ENCODE measurements at regions not wholly inside any gene's neighbourhood (a gene's known extent, or its start where the extent isn't known, plus 50 kb on each side); places are given as distances from the start of the nearest gene placed in this dataset.
"Not testable (repeated sequence)": the region's sequence is repeated elsewhere in the genome, so short reads cannot be mapped to it uniquely, and the experiment has no call there.

DNA sequence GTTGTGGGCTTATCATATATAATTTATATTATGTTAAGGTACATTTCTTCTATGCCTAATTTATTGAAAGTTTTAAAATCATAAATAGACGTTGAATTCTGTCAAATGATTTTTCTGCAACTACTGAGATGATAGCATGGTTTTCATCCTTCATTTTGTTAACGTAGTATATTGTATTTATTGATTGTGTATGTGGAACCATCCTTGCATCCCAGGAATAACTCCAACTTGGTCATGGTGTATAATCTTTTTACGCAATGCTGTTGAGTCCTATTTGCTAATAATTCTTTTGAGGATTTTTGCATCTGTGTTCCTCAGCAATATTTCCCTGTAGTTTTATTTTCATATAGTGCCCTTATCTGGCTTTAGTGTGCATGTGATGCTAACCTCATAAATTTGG lies 152.7 kb downstream of the ADCYAP1 start:
- no peak overlapping the region for H2AFZ ChIP-seq (ENCODE audit: low read depth, low read length)
- no peaks in the 10 kb centered on the region for H3K4me1 ChIP-seq (ENCODE audit: low read length)
- no peak overlapping the region for H3K4me3 ChIP-seq (ENCODE audit: low read length)
- H3K9me3 ChIP-seq (ENCODE audit: insufficient read depth, low read length), result no peaks in the 10 kb centered on the region
- H3K36me3 ChIP-seq (replicated peaks; ENCODE audit: low read depth, low read length), result no peaks in the 10 kb centered on the region
- H3K79me2 ChIP-seq (ENCODE audit: low read length), result no peaks in the 10 kb centered on the region
- no peak overlapping the region for H3K27ac ChIP-seq (ENCODE audit: low read length)
- no peak for TF ChIP-seq EZH2phosphoT487 (IDR thresholded peaks at IDR 0.05; ENCODE audit: low read depth)
- H3K9ac ChIP-seq (ENCODE audit: low read length), result no peak overlapping the region
- no peaks in the 10 kb centered on the region for H3K27me3 ChIP-seq (ENCODE audit: low read depth, low read length)
- no peak overlapping the region for H3K4me2 ChIP-seq (ENCODE audit: low read length)
- no peaks in the 10 kb centered on the region for H4K20me1 ChIP-seq (ENCODE audit: insufficient read depth, low read length)

- no peak overlapping the region for H3K27ac ChIP-seq (ENCODE audit: low read length)
- H2AFZ ChIP-seq (ENCODE audit: low read depth, low read length), result no peak overlapping the region
- TF ChIP-seq, protein P1, sequence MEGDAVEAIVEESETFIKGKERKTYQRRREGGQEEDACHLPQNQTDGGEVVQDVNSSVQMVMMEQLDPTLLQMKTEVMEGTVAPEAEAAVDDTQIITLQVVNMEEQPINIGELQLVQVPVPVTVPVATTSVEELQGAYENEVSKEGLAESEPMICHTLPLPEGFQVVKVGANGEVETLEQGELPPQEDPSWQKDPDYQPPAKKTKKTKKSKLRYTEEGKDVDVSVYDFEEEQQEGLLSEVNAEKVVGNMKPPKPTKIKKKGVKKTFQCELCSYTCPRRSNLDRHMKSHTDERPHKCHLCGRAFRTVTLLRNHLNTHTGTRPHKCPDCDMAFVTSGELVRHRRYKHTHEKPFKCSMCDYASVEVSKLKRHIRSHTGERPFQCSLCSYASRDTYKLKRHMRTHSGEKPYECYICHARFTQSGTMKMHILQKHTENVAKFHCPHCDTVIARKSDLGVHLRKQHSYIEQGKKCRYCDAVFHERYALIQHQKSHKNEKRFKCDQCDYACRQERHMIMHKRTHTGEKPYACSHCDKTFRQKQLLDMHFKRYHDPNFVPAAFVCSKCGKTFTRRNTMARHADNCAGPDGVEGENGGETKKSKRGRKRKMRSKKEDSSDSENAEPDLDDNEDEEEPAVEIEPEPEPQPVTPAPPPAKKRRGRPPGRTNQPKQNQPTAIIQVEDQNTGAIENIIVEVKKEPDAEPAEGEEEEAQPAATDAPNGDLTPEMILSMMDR (IDR thresholded peaks at IDR 0.05; ENCODE audit: low read depth, low read length), result no peak
- TF ChIP-seq EZH2phosphoT487 (IDR thresholded peaks at IDR 0.05; ENCODE audit: low read depth), result no peak
Measured at GRCh38 chr18:1062588-1062987, 157.9 kb downstream of the ADCYAP1 start.

DNA sequence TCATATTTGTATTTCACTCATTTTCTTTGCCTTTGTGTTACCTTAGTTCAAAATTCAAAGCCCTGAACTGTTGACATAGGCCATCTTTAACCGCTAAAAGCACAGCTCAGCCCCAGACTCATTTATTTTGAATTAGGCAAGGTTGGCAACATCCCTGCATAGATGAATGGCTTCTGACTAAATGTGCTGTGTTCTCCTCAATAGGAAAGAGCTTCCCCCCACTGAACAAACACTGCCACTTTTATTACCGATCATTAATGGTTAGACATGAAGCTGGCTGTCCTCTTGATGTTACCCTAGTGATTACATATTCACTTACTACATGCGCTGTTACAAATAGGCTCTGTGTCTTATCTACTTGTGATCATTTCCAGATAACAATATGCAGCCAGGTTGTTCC lies 170.7 kb downstream of the ADCYAP1 start:
- Histone ChIP-seq H3K4me2 (ENCODE audit: low read length) (no peak overlapping the region), H3K27me3 (ENCODE audit: low read depth, low read length) (no peaks in the 10 kb centered on the region), H3K9me3 (ENCODE audit: insufficient read depth, low read length) (no peaks in the 10 kb centered on the region), H3K9ac (ENCODE audit: low read length) (no peak overlapping the region), H3K4me3 (ENCODE audit: low read length) (no peak overlapping the region), H3K4me1 (ENCODE audit: low read length) (no peaks in the 10 kb centered on the region), H4K20me1 (ENCODE audit: insufficient read depth, low read length) (no peaks in the 10 kb centered on the region), H3K36me3 (replicated peaks; ENCODE audit: low read depth, low read length) (no peaks in the 10 kb centered on the region), H2AFZ (ENCODE audit: low read depth, low read length) (no peak overlapping the region), H3K27ac (ENCODE audit: low read length) (no peak overlapping the region), H3K79me2 (ENCODE audit: low read length) (no peaks in the 10 kb centered on the region)
- TF ChIP-seq, protein P1 (IDR thresholded peaks at IDR 0.05; ENCODE audit: low read depth, low read length), result no peak
- no peak for TF ChIP-seq EZH2phosphoT487 (IDR thresholded peaks at IDR 0.05; ENCODE audit: low read depth)

More at GRCh38 chr18:1062588-1062987, 157.9 kb downstream of the ADCYAP1 start:
- Histone ChIP-seq H3K27me3 (ENCODE audit: low read depth, low read length) (no peaks in the 10 kb centered on the region), H3K79me2 (ENCODE audit: low read length) (no peaks in the 10 kb centered on the region), H3K9me3 (ENCODE audit: insufficient read depth, low read length) (no peaks in the 10 kb centered on the region), H3K4me1 (ENCODE audit: low read length) (no peaks in the 10 kb centered on the region), H3K4me2 (ENCODE audit: low read length) (no peak overlapping the region), H3K9ac (ENCODE audit: low read length) (no peak overlapping the region), H3K4me3 (ENCODE audit: low read length) (no peak overlapping the region), H3K36me3 (replicated peaks; ENCODE audit: low read depth, low read length) (no peaks in the 10 kb centered on the region), H4K20me1 (ENCODE audit: insufficient read depth, low read length) (no peaks in the 10 kb centered on the region)

DNA sequence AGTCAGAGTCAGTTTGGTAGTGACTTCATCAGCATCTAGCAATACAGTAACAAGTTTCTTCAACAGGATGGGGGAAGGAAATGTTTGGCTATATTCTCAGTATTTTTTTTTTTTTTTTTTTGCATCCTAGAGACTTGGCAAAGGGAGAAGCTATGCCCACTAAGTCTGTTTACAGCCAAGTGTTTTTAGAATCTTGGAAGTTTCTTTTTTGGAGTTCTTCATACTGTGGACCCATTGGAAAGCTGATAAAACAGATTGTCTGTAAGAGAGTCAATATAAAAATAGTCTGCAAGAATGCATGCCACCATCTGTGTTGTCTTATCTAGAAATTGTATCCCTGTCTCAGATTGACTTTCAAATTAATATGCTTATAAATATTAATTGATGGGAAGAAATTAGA lies 171.2 kb downstream of the ADCYAP1 start:
- H3K27ac ChIP-seq (ENCODE audit: low read length), result no peak overlapping the region
- no peak overlapping the region for H3K4me3 ChIP-seq (ENCODE audit: low read length)
- TF ChIP-seq, protein P1 (IDR thresholded peaks at IDR 0.05; ENCODE audit: low read depth, low read length), result no peak
- TF ChIP-seq EZH2phosphoT487 (IDR thresholded peaks at IDR 0.05; ENCODE audit: low read depth), result no peak
- H3K4me2 ChIP-seq (ENCODE audit: low read length), result no peak overlapping the region
- H2AFZ ChIP-seq (ENCODE audit: low read depth, low read length), result no peak overlapping the region
- no peaks in the 10 kb centered on the region for H3K27me3 ChIP-seq (ENCODE audit: low read depth, low read length)
- H3K9me3 ChIP-seq (ENCODE audit: insufficient read depth, low read length), result no peaks in the 10 kb centered on the region
- no peaks in the 10 kb centered on the region for H3K4me1 ChIP-seq (ENCODE audit: low read length)
- H3K79me2 ChIP-seq (ENCODE audit: low read length), result no peaks in the 10 kb centered on the region
- H3K9ac ChIP-seq (ENCODE audit: low read length), result no peak overlapping the region
- H4K20me1 ChIP-seq (ENCODE audit: insufficient read depth, low read length), result no peaks in the 10 kb centered on the region
- no peaks in the 10 kb centered on the region for H3K36me3 ChIP-seq (replicated peaks; ENCODE audit: low read depth, low read length)

DNA sequence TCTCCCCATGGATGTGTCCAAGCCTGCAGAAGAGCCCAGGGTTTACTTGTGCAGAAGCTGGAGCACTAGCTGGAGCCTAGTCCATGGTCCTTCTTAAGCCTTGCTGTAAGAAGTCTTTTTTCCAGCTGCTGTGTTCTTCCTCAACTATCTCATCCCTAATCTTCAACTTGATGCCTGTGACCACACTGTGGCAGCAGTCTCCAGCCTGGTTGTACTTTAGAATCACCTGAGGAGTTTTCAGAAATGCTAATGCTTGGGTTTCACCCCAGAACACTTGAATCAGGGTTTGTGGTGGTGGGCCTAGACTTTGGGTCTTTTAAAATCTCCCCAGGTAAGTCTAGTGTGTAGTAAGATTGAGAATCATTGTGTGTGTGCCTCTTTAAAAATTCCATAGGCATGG lies 173.6 kb downstream of the ADCYAP1 start:
- Histone ChIP-seq H3K27me3 (ENCODE audit: low read depth, low read length) (no peaks in the 10 kb centered on the region), H4K20me1 (ENCODE audit: insufficient read depth, low read length) (no peaks in the 10 kb centered on the region), H3K9me3 (ENCODE audit: insufficient read depth, low read length) (no peaks in the 10 kb centered on the region), H3K79me2 (ENCODE audit: low read length) (no peaks in the 10 kb centered on the region), H3K4me2 (ENCODE audit: low read length) (no peak overlapping the region), H3K27ac (ENCODE audit: low read length) (no peak overlapping the region), H2AFZ (ENCODE audit: low read depth, low read length) (no peak overlapping the region), H3K9ac (ENCODE audit: low read length) (no peak overlapping the region), H3K4me1 (ENCODE audit: low read length) (no peaks in the 10 kb centered on the region), H3K4me3 (ENCODE audit: low read length) (no peak overlapping the region), H3K36me3 (replicated peaks; ENCODE audit: low read depth, low read length) (no peaks in the 10 kb centered on the region)
- TF ChIP-seq, protein P1 (IDR thresholded peaks at IDR 0.05; ENCODE audit: low read depth, low read length), result no peak
- TF ChIP-seq EZH2phosphoT487 (IDR thresholded peaks at IDR 0.05; ENCODE audit: low read depth), result no peak

DNA sequence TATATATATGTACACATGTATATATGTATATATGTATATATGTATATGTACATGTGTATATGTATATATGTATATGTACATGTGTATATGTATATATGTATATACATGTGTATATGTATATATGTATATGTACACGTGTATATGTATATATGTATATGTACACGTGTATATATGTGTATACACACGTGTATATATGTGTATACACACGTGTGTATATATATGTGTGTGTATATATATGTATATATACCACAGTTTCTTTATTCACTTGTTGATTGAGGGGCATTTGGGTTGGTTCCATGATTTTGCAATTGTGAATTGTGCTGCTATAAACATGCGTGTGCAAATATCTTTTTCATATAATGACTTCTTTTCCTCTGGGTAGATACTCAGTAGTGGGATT lies 179.0 kb downstream of the ADCYAP1 start:
- H3K9me3 ChIP-seq (ENCODE audit: insufficient read depth, low read length); H3K9ac ChIP-seq (ENCODE audit: low read length): not testable (repeated sequence)

More for the DNA sequence above, 179.0 kb downstream of the ADCYAP1 start:
- H3K4me3 ChIP-seq (ENCODE audit: low read length); H3K36me3 ChIP-seq (replicated peaks; ENCODE audit: low read depth, low read length); H3K79me2 ChIP-seq (ENCODE audit: low read length); H4K20me1 ChIP-seq (ENCODE audit: insufficient read depth, low read length); H3K4me2 ChIP-seq (ENCODE audit: low read length); H3K27ac ChIP-seq (ENCODE audit: low read length); H2AFZ ChIP-seq (ENCODE audit: low read depth, low read length); H3K4me1 ChIP-seq (ENCODE audit: low read length); H3K27me3 ChIP-seq (ENCODE audit: low read depth, low read length): not testable (repeated sequence)

All from OCI-LY3 (cell line).